CD4-positive, CD25-positive, alpha-beta regulatory T cell (primary cell): ENCODE measurements at regions not wholly inside any gene's neighbourhood (a gene's known extent, or its start where the extent isn't known, plus 50 kb on each side); places are given as distances from the start of the nearest gene placed in this dataset.

Experiments used
- ATAC-seq, 2 donors: fragments of 150-1000 bp; cut with Tn5 transposase; one replicate each; pipeline ENCODE4 v1.10.0; 2021; ENCODE audit warnings: low read depth in 2 of 2, moderate number of reproducible peaks in 2 of 2, moderate library complexity in 1 of 2
- DNase-seq, 3 donors: peaks; one replicate each; pipeline versions ENCODE4 v3.0.0 to v3.0.0-alpha.2; 2012 to 2022; ENCODE audit warnings: mixed read lengths in 1 of 3
- H3K27ac ChIP-seq: one replicate; pipeline ENCODE4 v1.7.0; 2013; ENCODE audit warnings: mild to moderate bottlenecking, low read length; ENCODE audit not compliant: insufficient read depth, poor library complexity, severe bottlenecking
- H3K27me3 ChIP-seq: one replicate; pipeline ENCODE4 v1.7.0; 2013; ENCODE audit warnings: low read length; ENCODE audit not compliant: control insufficient read depth, insufficient read depth
- H3K36me3 ChIP-seq: one replicate; pipeline ENCODE4 v1.7.0; 2013; ENCODE audit warnings: mild to moderate bottlenecking, low read length, moderate library complexity; ENCODE audit not compliant: control insufficient read depth, insufficient read depth
- H3K4me1 ChIP-seq: 2 replicates; pipeline ENCODE4 v1.7.0; 2013; ENCODE audit warnings: mild to moderate bottlenecking, low read length; ENCODE audit not compliant: insufficient read depth, control insufficient read depth, poor library complexity, severe bottlenecking
- H3K4me3 ChIP-seq: one replicate; pipeline ENCODE4 v1.7.0; 2013; ENCODE audit warnings: low read depth, mild to moderate bottlenecking, low read length, moderate library complexity
- H3K9me3 ChIP-seq, 2 experiments: 1 replicate in 1 of 2; 2 replicates in 1 of 2; pipeline ENCODE4 v1.7.0; 2013; ENCODE audit warnings: low read length in 2 of 2, mild to moderate bottlenecking in 1 of 2, moderate library complexity in 1 of 2; ENCODE audit not compliant: control insufficient read depth in 2 of 2
- H3K27ac Mint-ChIP-seq, 3 donors: one replicate each; pipeline ENCODE4 v1.8.0; 2020 to 2022; ENCODE audit warnings: mild to moderate bottlenecking in 3 of 3, mixed read lengths in 3 of 3, moderate library complexity in 2 of 3
- H3K27me3 Mint-ChIP-seq: one replicate; pipeline ENCODE4 v1.8.0; 2022; ENCODE audit warnings: mild to moderate bottlenecking, mixed read lengths
- H3K36me3 Mint-ChIP-seq: one replicate; pipeline ENCODE4 v1.8.0; 2020; ENCODE audit warnings: mixed read lengths
- H3K4me1 Mint-ChIP-seq, 4 donors: one replicate each; pipeline ENCODE4 v1.8.0; 2020 to 2022; ENCODE audit warnings: mixed read lengths in 4 of 4, mild to moderate bottlenecking in 1 of 4
- H3K4me3 Mint-ChIP-seq, 4 donors: one replicate each; pipeline ENCODE4 v1.8.0; 2020 to 2022; ENCODE audit warnings: mild to moderate bottlenecking in 4 of 4, mixed read lengths in 4 of 4, moderate library complexity in 3 of 4
- H3K9me3 Mint-ChIP-seq, 7 donors: one replicate each; pipeline ENCODE4 v1.8.0; 2020 to 2022; ENCODE audit warnings: mixed read lengths in 7 of 7, mild to moderate bottlenecking in 3 of 7, moderate library complexity in 2 of 7

DNA sequence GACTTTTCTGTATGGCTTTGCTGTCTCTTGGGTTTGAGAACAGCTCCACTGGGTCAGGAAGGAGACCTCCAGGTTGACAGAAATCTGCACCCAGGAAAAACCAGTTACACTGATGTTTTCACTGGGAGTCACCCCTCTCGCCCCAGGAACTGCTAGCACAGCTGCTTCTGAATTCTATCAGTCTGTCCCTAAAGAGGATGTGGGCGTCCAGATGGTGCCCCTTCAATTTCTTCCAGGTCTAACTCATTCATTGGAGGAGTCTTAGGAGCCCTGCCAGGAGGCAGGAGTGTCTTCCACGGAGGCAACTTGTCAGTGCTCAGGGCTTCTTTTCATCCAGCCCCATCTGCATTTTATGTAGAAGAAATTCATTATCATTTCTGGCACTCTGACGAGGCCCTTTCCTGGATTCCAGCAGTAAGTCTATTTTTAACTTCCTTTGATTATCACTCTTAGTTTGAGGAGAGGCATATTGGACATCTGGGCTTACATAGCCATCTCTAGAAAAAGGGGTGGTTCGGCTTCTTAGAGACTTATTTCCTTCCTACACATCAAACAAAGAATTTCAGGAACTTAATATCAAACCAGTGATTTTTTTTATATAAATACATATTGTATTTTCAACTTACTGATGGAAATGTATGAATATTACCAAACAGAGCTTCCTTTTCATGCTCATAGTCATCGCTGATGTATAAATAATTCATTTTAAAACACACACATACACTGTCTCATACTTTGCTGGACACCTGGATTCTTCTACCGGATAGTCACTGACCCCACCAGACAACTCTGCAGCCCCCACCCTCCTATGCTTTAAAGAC lies 148.8 kb downstream of the IRX2 start:
- Mint-ChIP-seq H3K9me3 (peaks cover 0 to 1% (median 0%) of the 10 kb centered on the region in 7 donors), H3K4me1 (peaks cover 0 to 4% (median 0%) of the 10 kb centered on the region in 4 donors), H3K36me3 (no peaks in the 10 kb centered on the region), H3K27me3 (no peaks in the 10 kb centered on the region), H3K27ac (no peak overlapping the region), H3K4me3 (no peak overlapping the region)
- Histone ChIP-seq H3K36me3 (no peaks in the 10 kb centered on the region), H3K9me3 (no peaks in the 10 kb centered on the region), H3K27ac (no peak overlapping the region), H3K27me3 (no peaks in the 10 kb centered on the region), H3K4me3 (no peak overlapping the region), H3K4me1 (no peaks in the 10 kb centered on the region)
- DNase-seq (no peak), ATAC-seq (no peak)

DNA sequence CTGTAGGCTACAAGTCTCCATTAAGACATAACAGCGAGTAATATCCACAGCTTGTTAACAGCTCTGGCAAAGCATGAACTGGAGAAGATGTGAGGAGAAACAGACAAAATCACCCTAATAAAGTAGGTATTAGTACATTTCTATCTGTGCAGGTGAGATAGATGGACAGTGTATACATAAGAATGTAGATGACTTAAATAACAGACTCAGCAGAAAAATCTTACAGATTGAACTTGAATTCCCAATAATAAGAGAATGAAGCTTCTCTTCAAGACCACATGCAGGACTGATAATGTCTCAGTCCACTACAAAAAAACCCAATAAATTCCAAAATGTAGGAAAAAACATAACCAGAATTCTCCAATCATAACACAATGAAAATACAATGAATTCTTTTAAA lies 153.0 kb downstream of the IRX2 start:
- no peak overlapping the region for H3K4me3 Mint-ChIP-seq
- ATAC-seq: no peak
- H3K27ac Mint-ChIP-seq: no peak overlapping the region
- DNase-seq: no peak
- H3K27me3 Mint-ChIP-seq: no peaks in the 10 kb centered on the region
- Histone ChIP-seq H3K4me1 (no peaks in the 10 kb centered on the region), H3K36me3 (no peaks in the 10 kb centered on the region), H3K9me3 (no peaks in the 10 kb centered on the region), H3K4me3 (no peak overlapping the region), H3K27me3 (no peaks in the 10 kb centered on the region), H3K27ac (no peak overlapping the region)
- peaks cover 0 to 2% (median 0%) of the 10 kb centered on the region in 7 donors for H3K9me3 Mint-ChIP-seq
- peaks cover 0 to 4% (median 0%) of the 10 kb centered on the region in 4 donors for H3K4me1 Mint-ChIP-seq
- no peaks in the 10 kb centered on the region for H3K36me3 Mint-ChIP-seq

DNA sequence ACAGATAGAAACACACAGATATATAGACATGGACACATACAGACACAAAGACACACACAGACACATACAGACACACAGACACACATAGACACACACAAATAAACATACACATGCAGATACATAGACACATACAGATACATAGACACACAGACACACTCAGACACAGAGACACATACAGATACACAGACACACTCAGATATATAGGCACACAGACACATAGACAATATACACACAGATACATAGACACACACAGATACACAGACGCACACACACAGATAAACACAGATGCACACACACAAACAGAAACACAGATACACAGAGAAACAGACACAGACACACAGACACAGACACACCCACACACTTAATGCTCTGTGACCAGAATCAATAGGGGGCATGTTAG lies 156.8 kb downstream of the IRX2 start:
- H3K9me3 ChIP-seq: no peaks in the 10 kb centered on the region
- H3K27me3 Mint-ChIP-seq: no peaks in the 10 kb centered on the region
- H3K4me1 ChIP-seq: no peaks in the 10 kb centered on the region
- H3K27ac ChIP-seq: no peak overlapping the region
- H3K36me3 ChIP-seq: no peaks in the 10 kb centered on the region
- H3K36me3 Mint-ChIP-seq: no peaks in the 10 kb centered on the region
- no peak overlapping the region for H3K27ac Mint-ChIP-seq
- no peak overlapping the region for H3K4me3 Mint-ChIP-seq
- no peak for DNase-seq
- no peaks in the 10 kb centered on the region for H3K4me1 Mint-ChIP-seq
- no peak for ATAC-seq
- no peaks in the 10 kb centered on the region for H3K27me3 ChIP-seq
- peaks cover 0 to 2% (median 0%) of the 10 kb centered on the region in 7 donors for H3K9me3 Mint-ChIP-seq
- H3K4me3 ChIP-seq: no peak overlapping the region

DNA sequence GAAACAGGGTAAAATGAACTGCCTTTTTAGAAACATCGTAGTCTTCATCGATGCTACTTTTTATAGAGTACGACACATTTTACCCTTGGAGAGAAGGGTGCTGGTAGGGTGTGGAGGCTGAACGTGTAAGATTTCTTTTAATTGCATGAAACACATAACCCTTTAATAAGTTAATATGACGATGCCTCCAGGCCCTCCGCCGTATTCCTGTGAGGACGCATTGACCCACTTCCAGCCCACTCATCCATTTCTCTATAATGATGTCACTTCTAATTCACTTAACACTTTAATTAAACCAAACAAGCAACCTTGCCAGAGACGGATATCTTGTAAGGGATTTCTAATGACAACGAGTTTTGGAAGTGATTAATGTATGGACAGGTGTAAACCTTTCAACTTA lies 158.7 kb downstream of the IRX2 start:
- Mint-ChIP-seq H3K27me3 (no peaks in the 10 kb centered on the region), H3K9me3 (peaks cover 0 to 2% (median 0%) of the 10 kb centered on the region in 7 donors), H3K4me3 (no peak overlapping the region), H3K27ac (no peak overlapping the region), H3K4me1 (no peaks in the 10 kb centered on the region), H3K36me3 (no peaks in the 10 kb centered on the region)
- no peaks in the 10 kb centered on the region for H3K27me3 ChIP-seq
- H3K9me3 ChIP-seq: no peaks in the 10 kb centered on the region
- H3K27ac ChIP-seq: no peak overlapping the region
- H3K36me3 ChIP-seq: no peaks in the 10 kb centered on the region
- no peak for ATAC-seq
- DNase-seq: no peak
- H3K4me1 ChIP-seq: no peaks in the 10 kb centered on the region
- no peak overlapping the region for H3K4me3 ChIP-seq

DNA sequence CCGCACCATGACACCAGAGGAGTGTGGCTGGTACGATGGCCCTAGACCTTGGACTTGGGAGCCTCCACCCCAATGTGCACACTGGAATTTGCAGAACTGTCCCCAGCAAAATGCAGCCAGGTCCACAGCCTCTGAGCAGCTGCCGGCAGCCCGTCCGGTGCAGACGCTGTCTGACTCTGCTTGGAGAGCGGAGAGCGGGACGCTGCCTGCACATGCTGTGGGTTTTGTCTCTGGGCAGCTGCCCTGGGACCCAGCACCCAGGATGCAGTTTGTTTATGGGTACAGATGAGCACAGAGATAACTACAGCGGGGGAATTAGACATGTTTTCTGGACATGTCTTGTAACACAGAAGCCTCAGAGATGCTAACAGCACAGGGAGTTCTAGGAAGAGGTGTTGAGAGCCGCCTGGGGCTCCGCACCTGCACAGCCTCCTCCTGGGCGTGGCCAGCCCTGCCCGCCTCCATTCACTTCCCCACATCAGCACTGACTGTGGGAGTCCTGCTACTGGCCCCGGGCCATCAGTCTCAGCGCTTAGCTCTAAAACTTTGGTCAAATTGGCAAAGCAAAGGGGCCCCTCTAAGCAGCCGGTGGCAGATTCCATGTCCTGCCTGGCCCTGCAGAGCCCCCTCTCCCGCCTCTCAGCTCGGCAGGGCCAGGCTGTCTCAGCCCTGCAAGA lies 159.6 kb downstream of the IRX2 start:
- ATAC-seq (no peak), DNase-seq (no peak)
- no peaks in the 10 kb centered on the region for H3K4me1 ChIP-seq
- no peaks in the 10 kb centered on the region for H3K36me3 ChIP-seq
- no peaks in the 10 kb centered on the region for H3K27me3 ChIP-seq
- no peak overlapping the region for H3K27ac ChIP-seq
- Mint-ChIP-seq H3K27me3 (no peaks in the 10 kb centered on the region), H3K4me1 (no peaks in the 10 kb centered on the region), H3K27ac (no peak overlapping the region), H3K4me3 (no peak overlapping the region), H3K9me3 (peaks cover 0 to 2% (median 0%) of the 10 kb centered on the region in 7 donors), H3K36me3 (no peaks in the 10 kb centered on the region)
- H3K4me3 ChIP-seq: no peak overlapping the region
- H3K9me3 ChIP-seq: no peaks in the 10 kb centered on the region

DNA sequence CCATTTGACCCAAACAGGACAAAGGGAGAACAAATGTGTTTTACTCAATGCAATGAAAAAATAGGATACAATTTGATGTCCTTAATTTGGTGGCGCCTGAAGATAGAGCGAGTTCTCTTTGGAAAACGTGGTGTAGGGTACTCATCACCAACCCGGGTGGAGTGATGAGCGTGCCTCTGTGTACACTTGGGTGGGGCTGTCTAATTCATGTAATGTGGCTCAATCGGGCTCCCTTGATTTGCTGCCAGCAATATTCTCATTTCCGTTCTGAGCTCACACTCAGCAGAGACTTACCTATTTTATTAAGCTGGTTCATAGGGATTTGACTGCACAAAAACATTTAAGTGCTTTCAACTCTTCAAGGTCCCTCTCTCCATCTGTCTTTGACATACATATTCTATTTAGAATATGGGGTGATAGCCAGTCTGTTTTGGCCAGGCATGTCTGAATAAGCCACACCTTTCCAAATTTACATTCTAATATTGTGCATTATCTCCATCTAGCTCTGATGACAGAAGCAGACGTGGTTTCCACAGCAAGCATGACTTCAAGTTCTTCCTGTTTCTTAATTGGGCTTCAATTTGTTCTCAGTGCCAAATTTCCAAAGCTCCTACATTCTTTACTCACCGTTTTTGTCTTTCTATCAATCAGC lies 162.5 kb downstream of the IRX2 start:
- H3K4me3 Mint-ChIP-seq: no peak overlapping the region
- H3K9me3 ChIP-seq: peaks cover 0 to 2% of the 10 kb centered on the region in 2 experiments
- H3K36me3 ChIP-seq: no peaks in the 10 kb centered on the region
- peaks cover 0 to 2% (median 0%) of the 10 kb centered on the region in 7 donors for H3K9me3 Mint-ChIP-seq
- DNase-seq: no peak
- no peaks in the 10 kb centered on the region for H3K27me3 ChIP-seq
- no peaks in the 10 kb centered on the region for H3K27me3 Mint-ChIP-seq
- H3K27ac Mint-ChIP-seq: no peak overlapping the region
- no peaks in the 10 kb centered on the region for H3K36me3 Mint-ChIP-seq
- ATAC-seq: no peak
- no peak overlapping the region for H3K4me3 ChIP-seq
- no peaks in the 10 kb centered on the region for H3K4me1 Mint-ChIP-seq
- no peak overlapping the region for H3K27ac ChIP-seq
- no peaks in the 10 kb centered on the region for H3K4me1 ChIP-seq

DNA sequence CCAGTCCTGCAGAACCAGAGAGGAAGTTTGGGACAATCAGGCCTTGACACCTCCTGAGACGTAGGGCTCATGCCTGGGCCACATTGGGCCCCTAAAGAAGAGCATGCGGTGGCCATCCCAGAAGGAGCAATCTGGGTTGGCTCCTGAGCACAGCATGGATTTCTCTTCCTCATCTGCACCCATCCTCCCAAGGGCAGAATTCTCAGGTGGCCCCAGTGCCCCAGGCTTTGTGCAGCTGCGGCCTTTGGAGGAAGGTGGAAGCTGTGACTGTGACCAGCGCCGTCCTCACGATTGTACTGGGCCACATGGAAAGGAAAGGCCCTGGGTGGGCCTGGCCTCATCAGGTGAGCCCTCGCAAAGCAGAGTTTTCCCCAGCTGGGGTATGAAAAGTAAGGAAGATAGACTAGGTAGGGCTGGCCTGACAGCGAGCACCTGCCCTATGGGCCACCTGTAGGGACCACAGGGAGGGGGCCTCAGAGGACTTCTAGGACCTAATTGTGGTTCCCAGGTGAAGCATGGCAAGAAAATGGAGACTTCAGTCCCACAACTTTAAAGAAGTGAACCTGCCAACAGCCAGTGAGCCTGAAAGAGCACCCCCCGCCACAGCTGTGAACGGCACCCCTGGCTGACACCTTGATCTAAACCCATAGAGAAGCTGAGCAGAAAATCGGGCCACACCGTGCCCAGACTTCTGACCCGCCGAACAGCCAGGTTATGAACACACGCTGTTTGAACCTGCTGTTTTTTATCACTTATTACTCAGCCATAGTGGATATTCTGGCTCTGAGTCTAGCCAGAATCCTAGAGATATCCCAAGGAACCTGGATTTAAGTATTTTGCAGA lies 164.1 kb downstream of the IRX2 start:
- no peak overlapping the region for H3K4me3 Mint-ChIP-seq
- peaks cover 0 to 2% (median 0%) of the 10 kb centered on the region in 7 donors for H3K9me3 Mint-ChIP-seq
- H3K27me3 ChIP-seq: no peaks in the 10 kb centered on the region
- peaks cover 0 to 2% of the 10 kb centered on the region in 2 experiments for H3K9me3 ChIP-seq
- DNase-seq (no peak), ATAC-seq (no peak)
- no peaks in the 10 kb centered on the region for H3K4me1 Mint-ChIP-seq
- H3K36me3 ChIP-seq: no peaks in the 10 kb centered on the region
- no peak overlapping the region for H3K27ac Mint-ChIP-seq
- H3K36me3 Mint-ChIP-seq: no peaks in the 10 kb centered on the region
- H3K4me1 ChIP-seq: no peaks in the 10 kb centered on the region
- no peak overlapping the region for H3K4me3 ChIP-seq
- no peaks in the 10 kb centered on the region for H3K27me3 Mint-ChIP-seq
- H3K27ac ChIP-seq: no peak overlapping the region
